GM08714 (cell line): ENCODE measurements at regions not wholly inside any gene's neighbourhood (a gene's known extent, or its start where the extent isn't known, plus 50 kb on each side); places are given as distances from the start of the nearest gene placed in this dataset.

Source experiments
- H3K4me3 ChIP-seq: fragments of 200-500 bp; sonication (Bioruptor generic); 2 replicates; pipeline ENCODE4 v1.5.1; 2014; ENCODE audit warnings: mild to moderate bottlenecking, low read length, inconsistent platforms
- ZNF274 ChIP-seq: IDR thresholded peaks from 2 replicates; pipeline ENCODE4 v1.6.1; 2012; ENCODE audit warnings: mild to moderate bottlenecking, low read depth, low read length

GRCh38 chr1:191284175-191284574 is 806.5 kb upstream of the BRINP3 start:
- no peak for TF ChIP-seq ZNF274
- H3K4me3 ChIP-seq = no peak overlapping the region

GRCh38 chr1:191290441-191290840 is 812.8 kb upstream of the BRINP3 start:
- H3K4me3 ChIP-seq = no peak overlapping the region
- TF ChIP-seq ZNF274 = no peak

GRCh38 chr1:191305370-191305769 is 827.7 kb upstream of the BRINP3 start:
- TF ChIP-seq ZNF274 = no peak
- no peak overlapping the region for H3K4me3 ChIP-seq

GRCh38 chr1:191306916-191307315 is 829.3 kb upstream of the BRINP3 start:
- H3K4me3 ChIP-seq = no peak overlapping the region
- TF ChIP-seq ZNF274 = no peak

- no peak overlapping the region for H3K4me3 ChIP-seq
- no peak for TF ChIP-seq ZNF274
Measured at GRCh38 chr1:191320062-191320461, 838.2 kb upstream of the RGS18 start.

GRCh38 chr1:191327868-191328267 is 830.4 kb upstream of the RGS18 start:
- TF ChIP-seq ZNF274 = no peak
- no peak overlapping the region for H3K4me3 ChIP-seq

- no peak overlapping the region for H3K4me3 ChIP-seq
- no peak for TF ChIP-seq ZNF274
Measured at GRCh38 chr1:191343816-191344215, 814.4 kb upstream of the RGS18 start.

- no peak for TF ChIP-seq ZNF274
Measured at GRCh38 chr1:191346381-191346780, 811.9 kb upstream of the RGS18 start.

GRCh38 chr1:191348328-191348727 is 809.9 kb upstream of the RGS18 start:
- no peak overlapping the region for H3K4me3 ChIP-seq
- TF ChIP-seq ZNF274 = no peak

More at GRCh38 chr1:191346381-191346780, 811.9 kb upstream of the RGS18 start:
- no peak overlapping the region for H3K4me3 ChIP-seq

GRCh38 chr1:191350938-191351337 is 807.3 kb upstream of the RGS18 start:
- no peak for TF ChIP-seq ZNF274
- no peak overlapping the region for H3K4me3 ChIP-seq

- no peak overlapping the region for H3K4me3 ChIP-seq
- TF ChIP-seq ZNF274 = no peak
Measured at GRCh38 chr1:191358724-191359123, 799.5 kb upstream of the RGS18 start.

GRCh38 chr1:191366686-191367085 is 791.6 kb upstream of the RGS18 start:
- TF ChIP-seq ZNF274 = no peak
- H3K4me3 ChIP-seq = no peak overlapping the region

GRCh38 chr1:191368891-191369654 is 789.2 kb upstream of the RGS18 start:
- no peak for TF ChIP-seq ZNF274
- no peak overlapping the region for H3K4me3 ChIP-seq

- H3K4me3 ChIP-seq = no peak overlapping the region
- no peak for TF ChIP-seq ZNF274
Measured at GRCh38 chr1:191371626-191372025, 786.6 kb upstream of the RGS18 start.

- no peak for TF ChIP-seq ZNF274
- no peak overlapping the region for H3K4me3 ChIP-seq
Measured at GRCh38 chr1:191388283-191388682, 770.0 kb upstream of the RGS18 start.

- H3K4me3 ChIP-seq = no peak overlapping the region
- TF ChIP-seq ZNF274 = no peak
Measured at GRCh38 chr1:191396622-191397021, 761.6 kb upstream of the RGS18 start.
